MCF 10A (cell line): ENCODE measurements at regions not wholly inside any gene's neighbourhood (a gene's known extent, or its start where the extent isn't known, plus 50 kb on each side); places are given as distances from the start of the nearest gene placed in this dataset.

ENCODE experiments used
- BruUV-seq: library from RNA; stranded (reverse); fragments of 400-500 nt; replicated peaks from 2 replicates; lab custom pipeline; 2021; lab: Mats Ljungman, UMichigan
- CTCF ChIA-PET: fragments of 300-600 bp; sonication (Branson Sonifier 250); formaldehyde crosslinking; extraction: SDS; loops from one replicate; lab custom pipeline; 2021; ENCODE audit warnings: antibody characterized with exemption, inconsistent platforms; lab: Yijun Ruan, JAX
- POLR2A ChIA-PET: fragments of 300-600, 350-650 bp; sonication (Branson Sonifier 250); formaldehyde crosslinking; extraction: SDS; loops from one replicate; lab custom pipeline; 2020; ENCODE audit warnings: antibody characterized with exemption, inconsistent platforms; lab: Yijun Ruan, JAX
- DNase-seq: peaks from one replicate; pipeline ENCODE4 v3.0.0-alpha.2; 2018; ENCODE audit not compliant: unreplicated experiment
- H3K27ac Mint-ChIP-seq: one replicate; pipeline ENCODE4 v1.8.0; 2022; ENCODE audit warnings: mild to moderate bottlenecking, low read depth, mixed read lengths; ENCODE audit not compliant: unreplicated experiment
- H3K27me3 Mint-ChIP-seq: one replicate; pipeline ENCODE4 v1.8.0; 2022; ENCODE audit warnings: mixed read lengths; ENCODE audit not compliant: insufficient read depth, unreplicated experiment
- H3K36me3 Mint-ChIP-seq: one replicate; pipeline ENCODE4 v1.8.0; 2022; ENCODE audit warnings: mild to moderate bottlenecking, moderate library complexity, mixed read lengths; ENCODE audit not compliant: insufficient read depth, unreplicated experiment
- H3K4me1 Mint-ChIP-seq: one replicate; pipeline ENCODE4 v1.8.0; 2022; ENCODE audit warnings: mixed read lengths; ENCODE audit not compliant: insufficient read depth, unreplicated experiment
- H3K4me3 Mint-ChIP-seq: one replicate; pipeline ENCODE4 v1.8.0; 2022; ENCODE audit warnings: mild to moderate bottlenecking, moderate library complexity, mixed read lengths; ENCODE audit not compliant: unreplicated experiment
- H3K9me3 Mint-ChIP-seq: one replicate; pipeline ENCODE4 v1.8.0; 2022; ENCODE audit warnings: mixed read lengths; ENCODE audit not compliant: unreplicated experiment
- intact Hi-C: fragments of 100-400 bp; cut with micrococcal nuclease; formaldehyde crosslinking; loops from 2 replicates; pipeline ENCODE4 v1.14.1; 2022
- TF ChIP-seq, protein P1 (sequence below): fragments of 200-600 bp; IDR thresholded peaks from one replicate; pipeline ENCODE4 v1.8.0; 2022; ENCODE audit warnings: antibody characterized with exemption, mild to moderate bottlenecking; ENCODE audit not compliant: unreplicated experiment

- no TSS peak for BruUV-seq
- no peaks in the 10 kb centered on the region for H3K9me3 Mint-ChIP-seq
- H3K27ac Mint-ChIP-seq = no peak overlapping the region
- H3K4me1 Mint-ChIP-seq = peaks cover 12% of the 10 kb centered on the region
- ChIA-PET POLR2A (interaction anchor here (0.6 kb wide), 1 partner anchor 1690 kb away, joined by 3 read pairs; no protein-coding TSS in a partner anchor), CTCF (interaction anchor here (0.8 kb wide), 1 partner anchor 201 kb away, joined by 3 read pairs; no protein-coding TSS in a partner anchor)
- H3K4me3 Mint-ChIP-seq = no peak overlapping the region
- no peaks in the 10 kb centered on the region for H3K36me3 Mint-ChIP-seq
- TF ChIP-seq, protein P1, sequence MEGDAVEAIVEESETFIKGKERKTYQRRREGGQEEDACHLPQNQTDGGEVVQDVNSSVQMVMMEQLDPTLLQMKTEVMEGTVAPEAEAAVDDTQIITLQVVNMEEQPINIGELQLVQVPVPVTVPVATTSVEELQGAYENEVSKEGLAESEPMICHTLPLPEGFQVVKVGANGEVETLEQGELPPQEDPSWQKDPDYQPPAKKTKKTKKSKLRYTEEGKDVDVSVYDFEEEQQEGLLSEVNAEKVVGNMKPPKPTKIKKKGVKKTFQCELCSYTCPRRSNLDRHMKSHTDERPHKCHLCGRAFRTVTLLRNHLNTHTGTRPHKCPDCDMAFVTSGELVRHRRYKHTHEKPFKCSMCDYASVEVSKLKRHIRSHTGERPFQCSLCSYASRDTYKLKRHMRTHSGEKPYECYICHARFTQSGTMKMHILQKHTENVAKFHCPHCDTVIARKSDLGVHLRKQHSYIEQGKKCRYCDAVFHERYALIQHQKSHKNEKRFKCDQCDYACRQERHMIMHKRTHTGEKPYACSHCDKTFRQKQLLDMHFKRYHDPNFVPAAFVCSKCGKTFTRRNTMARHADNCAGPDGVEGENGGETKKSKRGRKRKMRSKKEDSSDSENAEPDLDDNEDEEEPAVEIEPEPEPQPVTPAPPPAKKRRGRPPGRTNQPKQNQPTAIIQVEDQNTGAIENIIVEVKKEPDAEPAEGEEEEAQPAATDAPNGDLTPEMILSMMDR = no peak
- intact Hi-C loops = no loop called here
- H3K27me3 Mint-ChIP-seq = no peaks in the 10 kb centered on the region
- DNase-seq = no peak
These were observed 257.6 kb downstream of the OLFM3 start for GRCh38 chr1:101739146-101739545.

DNA sequence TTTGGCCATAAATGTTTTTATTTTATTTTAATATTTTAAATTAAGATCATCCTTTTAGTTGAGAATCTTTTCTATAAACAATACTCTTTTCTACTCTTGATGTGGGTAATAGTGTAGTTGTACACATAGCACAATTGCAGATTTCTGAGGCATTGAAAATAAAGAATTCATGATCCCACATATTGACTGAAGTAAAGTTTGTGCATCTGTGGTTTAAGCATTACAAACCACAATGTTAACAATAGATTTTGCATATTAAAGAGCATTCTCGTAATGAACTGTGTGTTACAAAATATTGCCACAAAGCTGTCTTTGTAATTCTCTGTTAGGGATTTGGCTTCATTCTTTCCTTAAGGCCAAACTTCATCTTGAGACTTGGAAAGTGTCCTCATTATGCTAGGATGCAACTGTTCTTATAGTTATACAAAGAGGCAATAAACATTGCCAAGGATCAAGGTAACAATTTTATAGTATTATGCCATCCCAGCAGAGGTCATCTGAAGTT is 256.8 kb downstream of the OLFM3 start:
- TF ChIP-seq, protein P1 = no peak
- ChIA-PET POLR2A (interaction anchor here (0.6 kb wide), 1 partner anchor 1689 kb away, joined by 3 read pairs; no protein-coding TSS in a partner anchor), CTCF (interaction anchor here (0.6 to 0.8 kb wide), 2 partner anchors 29 to 200 kb away, joined by 3 read pairs; no protein-coding TSS in a partner anchor)
- Mint-ChIP-seq H3K4me1 (peaks cover 12% of the 10 kb centered on the region), H3K4me3 (no peak overlapping the region), H3K27ac (no peak overlapping the region), H3K36me3 (no peaks in the 10 kb centered on the region), H3K27me3 (no peaks in the 10 kb centered on the region), H3K9me3 (no peaks in the 10 kb centered on the region)
- intact Hi-C loops = no loop called here
- BruUV-seq = no TSS peak
- DNase-seq = no peak

- Mint-ChIP-seq H3K4me1 (peaks cover 12% of the 10 kb centered on the region), H3K36me3 (no peaks in the 10 kb centered on the region), H3K4me3 (no peak overlapping the region), H3K27me3 (no peaks in the 10 kb centered on the region), H3K9me3 (no peaks in the 10 kb centered on the region), H3K27ac (no peak overlapping the region)
- no TSS peak for BruUV-seq
- TF ChIP-seq, protein P1 = no peak
- intact Hi-C loops = no loop called here
- POLR2A ChIA-PET = no interaction called here
- DNase-seq = peak; percentile 21
- CTCF ChIA-PET = interaction anchor here (1.6 kb wide), 1 partner anchor 12 kb away, joined by 3 read pairs; no protein-coding TSS in a partner anchor
These were observed 254.8 kb downstream of the OLFM3 start for GRCh38 chr1:101741910-101742309.

GRCh38 chr1:101742509-101742908 is 254.2 kb downstream of the OLFM3 start:
- POLR2A ChIA-PET = no interaction called here

More at GRCh38 chr1:101742509-101742908, 254.2 kb downstream of the OLFM3 start:
- no peaks in the 10 kb centered on the region for H3K27me3 Mint-ChIP-seq
- H3K9me3 Mint-ChIP-seq = no peaks in the 10 kb centered on the region
- H3K27ac Mint-ChIP-seq = no peak overlapping the region
- H3K4me1 Mint-ChIP-seq = peaks cover 12% of the 10 kb centered on the region
- CTCF ChIA-PET = no interaction called here
- no peaks in the 10 kb centered on the region for H3K36me3 Mint-ChIP-seq
- BruUV-seq = no TSS peak
- TF ChIP-seq, protein P1 = no peak
- H3K4me3 Mint-ChIP-seq = no peak overlapping the region
- intact Hi-C loops = no loop called here
- DNase-seq = no peak
